ENCODE measurements at regions not wholly inside any gene's neighbourhood (a gene's known extent, or its start where the extent isn't known, plus 50 kb on each side); places are given as distances from the start of the nearest gene placed in this dataset.

GRCh38 chrX:95974096-95974470 lies 710.6 kb upstream of the DIAPH2 start:
- H3K4me3 ChIP-seq: no peak overlapping the region
- no peaks in the 10 kb centered on the region for H3K27me3 ChIP-seq (replicated peaks; ENCODE audit: insufficient read depth)
- no peak overlapping the region for H3K27ac ChIP-seq
- no peaks in the 10 kb centered on the region for H3K4me1 ChIP-seq (ENCODE audit: control insufficient read depth in 1 of 2, low read depth in 2 of 2)
- H3K36me3 ChIP-seq: no peaks in the 10 kb centered on the region
- H3K9me3 ChIP-seq: no peaks in the 10 kb centered on the region
- no peak for DNase-seq (ENCODE audit: low spot score)
- no peak for ATAC-seq (ENCODE audit: insufficient number of reproducible peaks, low FRiP score, low read depth)
- TF ChIP-seq, protein P1, sequence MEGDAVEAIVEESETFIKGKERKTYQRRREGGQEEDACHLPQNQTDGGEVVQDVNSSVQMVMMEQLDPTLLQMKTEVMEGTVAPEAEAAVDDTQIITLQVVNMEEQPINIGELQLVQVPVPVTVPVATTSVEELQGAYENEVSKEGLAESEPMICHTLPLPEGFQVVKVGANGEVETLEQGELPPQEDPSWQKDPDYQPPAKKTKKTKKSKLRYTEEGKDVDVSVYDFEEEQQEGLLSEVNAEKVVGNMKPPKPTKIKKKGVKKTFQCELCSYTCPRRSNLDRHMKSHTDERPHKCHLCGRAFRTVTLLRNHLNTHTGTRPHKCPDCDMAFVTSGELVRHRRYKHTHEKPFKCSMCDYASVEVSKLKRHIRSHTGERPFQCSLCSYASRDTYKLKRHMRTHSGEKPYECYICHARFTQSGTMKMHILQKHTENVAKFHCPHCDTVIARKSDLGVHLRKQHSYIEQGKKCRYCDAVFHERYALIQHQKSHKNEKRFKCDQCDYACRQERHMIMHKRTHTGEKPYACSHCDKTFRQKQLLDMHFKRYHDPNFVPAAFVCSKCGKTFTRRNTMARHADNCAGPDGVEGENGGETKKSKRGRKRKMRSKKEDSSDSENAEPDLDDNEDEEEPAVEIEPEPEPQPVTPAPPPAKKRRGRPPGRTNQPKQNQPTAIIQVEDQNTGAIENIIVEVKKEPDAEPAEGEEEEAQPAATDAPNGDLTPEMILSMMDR (IDR thresholded peaks at IDR 0.05): no peak

- TF ChIP-seq, protein P1 (IDR thresholded peaks at IDR 0.05): no peak
Measured at GRCh38 chrX:95974890-95975289, 709.8 kb upstream of the DIAPH2 start.

GRCh38 chrX:95995583-95995982 lies 689.1 kb upstream of the DIAPH2 start:
- H3K36me3 ChIP-seq: no peaks in the 10 kb centered on the region
- H3K27ac ChIP-seq: no peak overlapping the region
- ATAC-seq (ENCODE audit: insufficient number of reproducible peaks, low FRiP score, low read depth) (no peak), DNase-seq (ENCODE audit: low spot score) (no peak)
- H3K9me3 ChIP-seq: no peaks in the 10 kb centered on the region
- H3K4me1 ChIP-seq (ENCODE audit: control insufficient read depth in 1 of 2, low read depth in 2 of 2): no peaks in the 10 kb centered on the region
- no peak overlapping the region for H3K4me3 ChIP-seq
- H3K27me3 ChIP-seq (replicated peaks; ENCODE audit: insufficient read depth): no peaks in the 10 kb centered on the region
- TF ChIP-seq, protein P1 (IDR thresholded peaks at IDR 0.05): no peak

More at GRCh38 chrX:95974890-95975289, 709.8 kb upstream of the DIAPH2 start:
- no peak overlapping the region for H3K27ac ChIP-seq
- no peaks in the 10 kb centered on the region for H3K4me1 ChIP-seq (ENCODE audit: control insufficient read depth in 1 of 2, low read depth in 2 of 2)
- no peaks in the 10 kb centered on the region for H3K27me3 ChIP-seq (replicated peaks; ENCODE audit: insufficient read depth)
- DNase-seq (ENCODE audit: low spot score) (no peak), ATAC-seq (ENCODE audit: insufficient number of reproducible peaks, low FRiP score, low read depth) (no peak)
- H3K36me3 ChIP-seq: no peaks in the 10 kb centered on the region
- H3K4me3 ChIP-seq: no peak overlapping the region
- no peaks in the 10 kb centered on the region for H3K9me3 ChIP-seq

DNA sequence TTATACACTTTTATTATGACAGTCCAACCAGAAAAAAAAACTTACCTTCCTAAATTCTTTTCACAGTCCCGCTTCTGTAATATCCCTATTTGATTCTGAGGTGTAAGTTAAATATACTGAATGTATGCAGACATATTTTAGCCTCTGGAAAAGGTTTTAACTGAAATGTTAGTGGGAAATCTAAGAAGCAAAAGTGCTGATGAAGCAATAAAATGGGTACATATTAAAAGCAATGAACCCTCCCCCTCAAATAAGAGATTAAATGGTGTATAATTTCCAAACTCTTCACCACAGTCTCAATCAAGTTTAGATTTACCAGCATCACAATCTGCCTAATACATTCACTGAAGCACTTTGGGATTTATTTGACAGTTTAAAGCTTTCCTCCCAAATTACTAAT lies 688.3 kb upstream of the DIAPH2 start:
- DNase-seq (ENCODE audit: low spot score) (no peak), ATAC-seq (ENCODE audit: insufficient number of reproducible peaks, low FRiP score, low read depth) (no peak)
- Histone ChIP-seq H3K27ac (no peak overlapping the region), H3K4me1 (ENCODE audit: control insufficient read depth in 1 of 2, low read depth in 2 of 2) (no peaks in the 10 kb centered on the region), H3K36me3 (no peaks in the 10 kb centered on the region), H3K27me3 (replicated peaks; ENCODE audit: insufficient read depth) (no peaks in the 10 kb centered on the region), H3K9me3 (no peaks in the 10 kb centered on the region), H3K4me3 (no peak overlapping the region)
- TF ChIP-seq, protein P1 (IDR thresholded peaks at IDR 0.05): no peak

GRCh38 chrX:96002431-96002830 lies 682.2 kb upstream of the DIAPH2 start:
- Histone ChIP-seq H3K4me1 (ENCODE audit: control insufficient read depth in 1 of 2, low read depth in 2 of 2) (no peaks in the 10 kb centered on the region), H3K9me3 (no peaks in the 10 kb centered on the region), H3K4me3 (no peak overlapping the region), H3K27me3 (replicated peaks; ENCODE audit: insufficient read depth) (no peaks in the 10 kb centered on the region), H3K27ac (no peak overlapping the region), H3K36me3 (no peaks in the 10 kb centered on the region)
- ATAC-seq (ENCODE audit: insufficient number of reproducible peaks, low FRiP score, low read depth): no peak
- TF ChIP-seq, protein P1 (IDR thresholded peaks at IDR 0.05): no peak
- DNase-seq (ENCODE audit: low spot score): no peak

Measured in thoracic aorta (tissue), 2 donors.